ENCODE measurements at regions not wholly inside any gene's neighbourhood (a gene's known extent, or its start where the extent isn't known, plus 50 kb on each side); places are given as distances from the start of the nearest gene placed in this dataset.

GRCh38 chr17:62882878-62883277 lies 74.8 kb upstream of the MARCHF10 start:
- DNase-seq (ENCODE audit: low read depth in 2 of 3, low spot score in 1 of 3) = no peak

- DNase-seq (ENCODE audit: low read depth in 2 of 3, low spot score in 1 of 3) = no peak
Measured at GRCh38 chr17:62882284-62882683, 74.2 kb upstream of the MARCHF10 start.

GRCh38 chr17:62880120-62880519 lies 72.0 kb upstream of the MARCHF10 start:
- no peak for DNase-seq (ENCODE audit: low read depth in 2 of 3, low spot score in 1 of 3)

GRCh38 chr17:62876673-62877405 lies 68.7 kb upstream of the MARCHF10 start:
- DNase-seq (ENCODE audit: low read depth in 2 of 3, low spot score in 1 of 3) = no peak

- no peak for DNase-seq (ENCODE audit: low read depth in 2 of 3, low spot score in 1 of 3)
Measured at GRCh38 chr17:62876063-62876462, 67.9 kb upstream of the MARCHF10 start.

- no peak for DNase-seq (ENCODE audit: low read depth in 2 of 3, low spot score in 1 of 3)
Measured at GRCh38 chr17:62875296-62875695, 67.2 kb upstream of the MARCHF10 start.

GRCh38 chr17:62871291-62871690 lies 63.2 kb upstream of the MARCHF10 start:
- no peak for DNase-seq (ENCODE audit: low read depth in 2 of 3, low spot score in 1 of 3)

- no peak for DNase-seq (ENCODE audit: low read depth in 2 of 3, low spot score in 1 of 3)
Measured at GRCh38 chr17:62870552-62870971, 62.4 kb upstream of the MARCHF10 start.

- no peak for DNase-seq (ENCODE audit: low read depth in 2 of 3, low spot score in 1 of 3)
Measured at GRCh38 chr17:62870030-62870541, 62.0 kb upstream of the MARCHF10 start.

- no peak for DNase-seq (ENCODE audit: low read depth in 2 of 3, low spot score in 1 of 3)
Measured at GRCh38 chr17:62868723-62869122, 60.6 kb upstream of the MARCHF10 start.

GRCh38 chr17:62868008-62868407 lies 59.9 kb upstream of the MARCHF10 start:
- no peak for DNase-seq (ENCODE audit: low read depth in 2 of 3, low spot score in 1 of 3)

- no peak for DNase-seq (ENCODE audit: low read depth in 2 of 3, low spot score in 1 of 3)
Measured at GRCh38 chr17:62867303-62867702, 59.2 kb upstream of the MARCHF10 start.

GRCh38 chr17:62866471-62866870 lies 58.4 kb upstream of the MARCHF10 start:
- DNase-seq (ENCODE audit: low read depth in 2 of 3, low spot score in 1 of 3) = no peak

- DNase-seq (ENCODE audit: low read depth in 2 of 3, low spot score in 1 of 3) = no peak
Measured at GRCh38 chr17:62865586-62865985, 57.5 kb upstream of the MARCHF10 start.

GRCh38 chr17:62862251-62862650 lies 54.1 kb upstream of the MARCHF10 start:
- DNase-seq (ENCODE audit: low read depth in 2 of 3, low spot score in 1 of 3) = no peak

GRCh38 chr17:62860962-62861873 lies 53.1 kb upstream of the MARCHF10 start:
- DNase-seq (ENCODE audit: low read depth in 2 of 3, low spot score in 1 of 3) = no peak

GRCh38 chr17:62859146-62859545 lies 51.0 kb upstream of the MARCHF10 start:
- no peak for DNase-seq (ENCODE audit: low read depth in 2 of 3, low spot score in 1 of 3)
